ENCODE measurements at regions not wholly inside any gene's neighbourhood (a gene's known extent, or its start where the extent isn't known, plus 50 kb on each side); places are given as distances from the start of the nearest gene placed in this dataset.
"Not testable (repeated sequence)": the region's sequence is repeated elsewhere in the genome, so short reads cannot be mapped to it uniquely, and the experiment has no call there.

GRCh38 chr1:204780630-204781029 is 90.0 kb upstream of the NFASC start:
- H4K20me1 ChIP-seq (ENCODE audit: control insufficient read depth, insufficient read depth, low read length, poor library complexity, severe bottlenecking), result no peaks in the 10 kb centered on the region
- H3K36me3 ChIP-seq (replicated peaks in 1 of 2; ENCODE audit: control extremely low read depth in 1 of 2, control insufficient read depth in 1 of 2, extremely low read depth in 1 of 2, insufficient read depth in 2 of 2, low read length in 1 of 2), result no peaks in the 10 kb centered on the region
- H2AFZ ChIP-seq (ENCODE audit: insufficient read depth, low read depth, low read length, poor library complexity, severe bottlenecking), result no peak overlapping the region
- H3K27me3 ChIP-seq (replicated peaks in 1 of 4; ENCODE audit: control extremely low read depth in 1 of 4, control insufficient read depth in 3 of 4, insufficient read depth in 4 of 4, low read length in 3 of 4), result peaks cover 0 to 6% (median 0%) of the 10 kb centered on the region in 4 experiments
- no peaks in the 10 kb centered on the region for H3K9me3 ChIP-seq (ENCODE audit: control extremely low read depth in 1 of 3, control insufficient read depth in 2 of 3, insufficient read depth in 1 of 3, low read length in 2 of 3)
- no peak overlapping the region for H3K9ac ChIP-seq (ENCODE audit: low read length)
- ATAC-seq (ENCODE audit: low read depth) (no peak), DNase-seq (no peak)
- CTCF ChIA-PET, result interaction anchor here (1.1 to 1.7 kb wide), 3 partner anchors 9 to 25 kb away, joined by 3 to 5 read pairs (median 3); no protein-coding TSS in a partner anchor
- H3K27ac ChIP-seq (ENCODE audit: low read length in 2 of 2), result no peak overlapping the region
- Mint-ChIP-seq H3K4me3 (no peak overlapping the region), H3K27me3 (peaks cover 28% of the 10 kb centered on the region), H3K27ac (no peak overlapping the region), H3K9me3 (ENCODE audit: insufficient read depth) (no peaks in the 10 kb centered on the region), H3K4me1 (no peaks in the 10 kb centered on the region)
- no peaks in the 10 kb centered on the region for H3K4me1 ChIP-seq (ENCODE audit: control insufficient read depth in 2 of 2, insufficient read depth in 2 of 2, low read length in 2 of 2)
- intact Hi-C loops (cut with micrococcal nuclease), result no loop called here
- no peaks in the 10 kb centered on the region for H3K79me2 ChIP-seq (ENCODE audit: control insufficient read depth, insufficient read depth, low read length)
- no peak for TF ChIP-seq CTCF (IDR thresholded peaks at IDR 0.05)
- no peak for TF ChIP-seq EZH2 (IDR thresholded peaks at IDR 0.05; ENCODE audit: borderline replicate concordance, insufficient read depth, low read depth, low read length, poor library complexity, severe bottlenecking)
- no peak overlapping the region for H3K4me3 ChIP-seq (ENCODE audit: control extremely low read depth in 1 of 5, extremely low read depth in 1 of 5, insufficient read depth in 1 of 5, low read depth in 2 of 5, low read length in 4 of 5)
- 98% methylated on average over 3 of the region's 3 CpGs for WGBS (ENCODE audit: insufficient coverage)
- POLR2A ChIA-PET, result no interaction called here
- H3K4me2 ChIP-seq (replicated peaks; ENCODE audit: low read depth, low read length, poor library complexity, severe bottlenecking), result no peak overlapping the region

- POLR2A ChIA-PET, result no interaction called here
- no peaks in the 10 kb centered on the region for H3K9me3 ChIP-seq (ENCODE audit: control extremely low read depth in 1 of 3, control insufficient read depth in 2 of 3, insufficient read depth in 1 of 3, low read length in 2 of 3)
- Mint-ChIP-seq H3K4me3 (no peak overlapping the region), H3K9me3 (ENCODE audit: insufficient read depth) (no peaks in the 10 kb centered on the region), H3K27me3 (peaks cover 37% of the 10 kb centered on the region), H3K4me1 (no peaks in the 10 kb centered on the region), H3K27ac (no peak overlapping the region)
- H2AFZ ChIP-seq (ENCODE audit: insufficient read depth, low read depth, low read length, poor library complexity, severe bottlenecking), result no peak overlapping the region
- no peaks in the 10 kb centered on the region for H3K79me2 ChIP-seq (ENCODE audit: control insufficient read depth, insufficient read depth, low read length)
- no peaks in the 10 kb centered on the region for H4K20me1 ChIP-seq (ENCODE audit: control insufficient read depth, insufficient read depth, low read length, poor library complexity, severe bottlenecking)
- WGBS (ENCODE audit: insufficient coverage), result no CpG with 5 or more reads among the region's 4 CpGs
- H3K9ac ChIP-seq (ENCODE audit: low read length), result no peak overlapping the region
- H3K27ac ChIP-seq (ENCODE audit: low read length in 2 of 2), result no peak overlapping the region
- no peak overlapping the region for H3K4me2 ChIP-seq (replicated peaks; ENCODE audit: low read depth, low read length, poor library complexity, severe bottlenecking)
- no peak for TF ChIP-seq EZH2 (IDR thresholded peaks at IDR 0.05; ENCODE audit: borderline replicate concordance, insufficient read depth, low read depth, low read length, poor library complexity, severe bottlenecking)
- no peak for TF ChIP-seq CTCF (IDR thresholded peaks at IDR 0.05)
- no peaks in the 10 kb centered on the region for H3K4me1 ChIP-seq (ENCODE audit: control insufficient read depth in 2 of 2, insufficient read depth in 2 of 2, low read length in 2 of 2)
- no peak overlapping the region for H3K4me3 ChIP-seq (ENCODE audit: control extremely low read depth in 1 of 5, extremely low read depth in 1 of 5, insufficient read depth in 1 of 5, low read depth in 2 of 5, low read length in 4 of 5)
- no peak for DNase-seq
- intact Hi-C loops (cut with micrococcal nuclease), result no loop called here
- H3K27me3 ChIP-seq (replicated peaks in 1 of 4; ENCODE audit: control extremely low read depth in 1 of 4, control insufficient read depth in 3 of 4, insufficient read depth in 4 of 4, low read length in 3 of 4), result peaks cover 0 to 6% (median 2%) of the 10 kb centered on the region in 4 experiments
- ATAC-seq (ENCODE audit: low read depth), result no peak
- H3K36me3 ChIP-seq (replicated peaks in 1 of 2; ENCODE audit: control extremely low read depth in 1 of 2, control insufficient read depth in 1 of 2, extremely low read depth in 1 of 2, insufficient read depth in 2 of 2, low read length in 1 of 2), result no peaks in the 10 kb centered on the region
- CTCF ChIA-PET, result interaction anchor here (0.8 to 1.2 kb wide), 2 partner anchors 8 to 9 kb away, joined by 4 read pairs; no protein-coding TSS in a partner anchor
Measured at GRCh38 chr1:204782118-204782700, 88.5 kb upstream of the NFASC start.

GRCh38 chr1:204785023-204785422 is 85.6 kb upstream of the NFASC start:
- H3K27ac ChIP-seq (ENCODE audit: low read length in 2 of 2); H3K4me2 ChIP-seq (replicated peaks; ENCODE audit: low read depth, low read length, poor library complexity, severe bottlenecking); H3K4me3 Mint-ChIP-seq; H3K36me3 ChIP-seq (replicated peaks in 1 of 2; ENCODE audit: control extremely low read depth in 1 of 2, control insufficient read depth in 1 of 2, extremely low read depth in 1 of 2, insufficient read depth in 2 of 2, low read length in 1 of 2); intact Hi-C loops (cut with micrococcal nuclease); H3K9me3 ChIP-seq (ENCODE audit: control extremely low read depth in 1 of 3, control insufficient read depth in 2 of 3, insufficient read depth in 1 of 3, low read length in 2 of 3); H4K20me1 ChIP-seq (ENCODE audit: control insufficient read depth, insufficient read depth, low read length, poor library complexity, severe bottlenecking); H3K27me3 ChIP-seq (replicated peaks in 1 of 4; ENCODE audit: control extremely low read depth in 1 of 4, control insufficient read depth in 3 of 4, insufficient read depth in 4 of 4, low read length in 3 of 4); ATAC-seq (ENCODE audit: low read depth); POLR2A ChIA-PET; H3K79me2 ChIP-seq (ENCODE audit: control insufficient read depth, insufficient read depth, low read length); H2AFZ ChIP-seq (ENCODE audit: insufficient read depth, low read depth, low read length, poor library complexity, severe bottlenecking); H3K9ac ChIP-seq (ENCODE audit: low read length); CTCF ChIA-PET; DNase-seq; H3K4me1 ChIP-seq (ENCODE audit: control insufficient read depth in 2 of 2, insufficient read depth in 2 of 2, low read length in 2 of 2); H3K9me3 Mint-ChIP-seq (ENCODE audit: insufficient read depth); H3K4me1 Mint-ChIP-seq; H3K4me3 ChIP-seq (ENCODE audit: control extremely low read depth in 1 of 5, extremely low read depth in 1 of 5, insufficient read depth in 1 of 5, low read depth in 2 of 5, low read length in 4 of 5); H3K27ac Mint-ChIP-seq: not testable (repeated sequence)
- peaks cover 55% of the 10 kb centered on the region for H3K27me3 Mint-ChIP-seq
- WGBS (ENCODE audit: insufficient coverage), result no CpG with 5 or more reads among the region's 4 CpGs

Data from B cell (primary cell).